H9 (cell line): ENCODE measurements at regions not wholly inside any gene's neighbourhood (a gene's known extent, or its start where the extent isn't known, plus 50 kb on each side); places are given as distances from the start of the nearest gene placed in this dataset.
"Not testable (repeated sequence)": the region's sequence is repeated elsewhere in the genome, so short reads cannot be mapped to it uniquely, and the experiment has no call there.

ENCODE experiments used
- DNase-seq: peaks from one replicate; pipeline ENCODE4 v3.0.0-alpha.2; 2017
- H2AFZ ChIP-seq: one replicate; pipeline ENCODE4 v1.6.1; 2013; ENCODE audit warnings: mild to moderate bottlenecking, low read length, control low read depth, moderate library complexity
- H2AK5ac ChIP-seq: 2 replicates; pipeline ENCODE4 v1.6.1; 2013; ENCODE audit warnings: low read length, control low read depth, mixed read lengths; ENCODE audit not compliant: insufficient read length
- H2BK120ac ChIP-seq: one replicate; pipeline ENCODE4 v1.6.1; 2013; ENCODE audit warnings: low read depth, mild to moderate bottlenecking, low read length, control low read depth, inconsistent platforms; ENCODE audit not compliant: poor library complexity, severe bottlenecking
- H2BK12ac ChIP-seq: 2 replicates; pipeline ENCODE4 v1.6.1; 2013; ENCODE audit warnings: low read length, control low read depth, mixed read lengths, low read depth; ENCODE audit not compliant: insufficient read length
- H2BK15ac ChIP-seq: 2 replicates; pipeline ENCODE4 v1.6.1; 2013; ENCODE audit warnings: low read depth, low read length, control low read depth
- H2BK20ac ChIP-seq: one replicate; pipeline ENCODE4 v1.6.1; 2013; ENCODE audit warnings: low read depth, mild to moderate bottlenecking, low read length, control low read depth, inconsistent platforms; ENCODE audit not compliant: poor library complexity, severe bottlenecking
- H2BK5ac ChIP-seq: 2 replicates; pipeline ENCODE4 v1.6.1; 2013; ENCODE audit warnings: low read length, control low read depth, mixed read lengths; ENCODE audit not compliant: insufficient read length
- H3K14ac ChIP-seq: 2 replicates; pipeline ENCODE4 v1.6.1; 2013; ENCODE audit warnings: low read length, control low read depth; ENCODE audit not compliant: insufficient read depth
- H3K18ac ChIP-seq: 2 replicates; pipeline ENCODE4 v1.6.1; 2013; ENCODE audit warnings: low read depth, mild to moderate bottlenecking, mixed read lengths, low read length, control low read depth; ENCODE audit not compliant: insufficient read length
- H3K23ac ChIP-seq: 2 replicates; pipeline ENCODE4 v1.6.1; 2013; ENCODE audit warnings: low read length, control low read depth, mixed read lengths, low read depth; ENCODE audit not compliant: insufficient read length
- H3K23me2 ChIP-seq: 2 replicates; pipeline ENCODE4 v1.6.1; 2013; ENCODE audit warnings: low read depth, mild to moderate bottlenecking, mixed read lengths, low read length, control low read depth; ENCODE audit not compliant: insufficient read length, poor library complexity, severe bottlenecking
- H3K27ac ChIP-seq: 2 replicates; pipeline ENCODE4 v1.5.1; 2013; ENCODE audit warnings: low read length, control low read depth, mixed read lengths, low read depth; ENCODE audit not compliant: insufficient read length
- H3K27me3 ChIP-seq: 2 replicates; pipeline ENCODE4 v1.6.1; 2013; ENCODE audit warnings: low read length, control low read depth, inconsistent platforms; ENCODE audit not compliant: insufficient read depth
- H3K4ac ChIP-seq: 2 replicates; pipeline ENCODE4 v1.6.1; 2013; ENCODE audit warnings: low read depth, mild to moderate bottlenecking, control low read depth, inconsistent platforms, low read length, moderate library complexity
- H3K4me1 ChIP-seq: 2 replicates; pipeline ENCODE4 v1.6.1; 2013; ENCODE audit warnings: low read length, control low read depth, inconsistent platforms; ENCODE audit not compliant: insufficient read depth
- H3K4me2 ChIP-seq: 2 replicates; pipeline ENCODE4 v1.6.1; 2013; ENCODE audit warnings: low read length, control low read depth, mixed read lengths; ENCODE audit not compliant: insufficient read length, insufficient read depth
- H3K56ac ChIP-seq: 2 replicates; pipeline ENCODE4 v1.6.1; 2013; ENCODE audit warnings: low read depth, mild to moderate bottlenecking, mixed read lengths, low read length, control low read depth; ENCODE audit not compliant: insufficient read length
- H3K79me1 ChIP-seq: 2 replicates; pipeline ENCODE4 v1.6.1; 2013; ENCODE audit warnings: low read depth, mild to moderate bottlenecking, moderate library complexity, low read length, control low read depth, inconsistent platforms; ENCODE audit not compliant: insufficient read depth, poor library complexity, severe bottlenecking
- H3K79me2 ChIP-seq: 2 replicates; pipeline ENCODE4 v1.6.1; 2013; ENCODE audit warnings: low read length, control low read depth, inconsistent platforms; ENCODE audit not compliant: insufficient read depth
- H3K9ac ChIP-seq: 2 replicates; pipeline ENCODE4 v1.6.1; 2013; ENCODE audit warnings: low read length, control low read depth, mixed read lengths; ENCODE audit not compliant: insufficient read length; ENCODE audit errors: extremely low read depth
- H3K9me3 ChIP-seq: one replicate; pipeline ENCODE4 v1.6.1; 2013; ENCODE audit warnings: low read depth, low read length, inconsistent platforms; ENCODE audit not compliant: control insufficient read depth
- H3T11ph ChIP-seq: one replicate; pipeline ENCODE4 v1.6.1; 2013; ENCODE audit warnings: mild to moderate bottlenecking, low read length, control low read depth, inconsistent platforms
- H4K20me1 ChIP-seq: one replicate; pipeline ENCODE4 v1.6.1; 2013; ENCODE audit not compliant: control insufficient read depth, insufficient read length, insufficient read depth
- H4K5ac ChIP-seq: 2 replicates; pipeline ENCODE4 v1.6.1; 2013; ENCODE audit warnings: low read depth, mild to moderate bottlenecking, mixed read lengths, low read length, control low read depth; ENCODE audit not compliant: insufficient read length
- H4K8ac ChIP-seq: replicated peaks from 2 replicates; pipeline ENCODE4 v1.6.1; 2013; ENCODE audit warnings: low read length, control low read depth, mixed read lengths, low read depth; ENCODE audit not compliant: insufficient read length
- H4K91ac ChIP-seq: 2 replicates; pipeline ENCODE4 v1.6.1; 2013; ENCODE audit warnings: low read depth, mild to moderate bottlenecking, moderate library complexity, mixed read lengths, low read length, control low read depth; ENCODE audit not compliant: insufficient read length
- H3K27ac Mint-ChIP-seq, 3 experiments: 2 replicates in 2 of 3; 3 replicates in 1 of 3; pipeline ENCODE4 v1.8.0; 2020 to 2021; ENCODE audit warnings: mixed read lengths in 3 of 3, mild to moderate bottlenecking in 1 of 3, moderate library complexity in 1 of 3
- H3K27me3 Mint-ChIP-seq: 2 replicates; pipeline ENCODE4 v1.8.0; 2021; ENCODE audit warnings: low read depth, mild to moderate bottlenecking, moderate library complexity, mixed read lengths
- H3K36me3 Mint-ChIP-seq, 3 experiments: 2 replicates in 2 of 3; 3 replicates in 1 of 3; pipeline ENCODE4 v1.8.0; 2020 to 2021; ENCODE audit warnings: low read depth in 3 of 3, mixed read lengths in 3 of 3; ENCODE audit not compliant: insufficient read depth in 1 of 3
- H3K4me1 Mint-ChIP-seq, 2 experiments: 2 replicates each; pipeline ENCODE4 v1.8.0; 2020; ENCODE audit warnings: mixed read lengths in 2 of 2
- H3K4me3 Mint-ChIP-seq, 2 experiments: 2 replicates in 1 of 2; 3 replicates in 1 of 2; pipeline ENCODE4 v1.8.0; 2020 to 2021; ENCODE audit warnings: mild to moderate bottlenecking in 2 of 2, mixed read lengths in 2 of 2, moderate library complexity in 1 of 2
- H3K9me3 Mint-ChIP-seq, 2 experiments: 2 replicates in 1 of 2; 3 replicates in 1 of 2; pipeline ENCODE4 v1.8.0; 2020; ENCODE audit warnings: mild to moderate bottlenecking in 2 of 2, mixed read lengths in 2 of 2, moderate library complexity in 1 of 2
- CTCF ChIP-seq: fragments of 200-600 bp; sonication (generic); conservative IDR thresholded peaks from 3 replicates; pipeline ENCODE4 v1.8.0; 2021; ENCODE audit warnings: antibody characterized with exemption, mild to moderate bottlenecking
- WGBS: extraction: QIAGEN DNeasy Blood & Tissue Kit; methylation state at CpG from one replicate; pipeline ENCODE4 v1.1.7; 2013; ENCODE audit warnings: missing lambda C conversion rate, low lambda C conversion rate, mixed read lengths; ENCODE audit not compliant: insufficient read length; ENCODE audit errors: extremely low coverage; 5-methylcytosine and 5-hydroxymethylcytosine counted together

GRCh38 chr22:25348391-25348790, 129.0 kb downstream of the CRYBB2 start:
- no peak overlapping the region for H3T11ph ChIP-seq
- Mint-ChIP-seq H3K36me3 (peaks cover 28 to 60% (median 58%) of the 10 kb centered on the region in 3 experiments), H3K4me3 (no peak overlapping the region)

GRCh38 chr22:25348996-25349395, 129.6 kb downstream of the CRYBB2 start:
- H4K20me1 ChIP-seq, H3K14ac ChIP-seq, H4K8ac ChIP-seq, H3K9me3 ChIP-seq, H2BK20ac ChIP-seq, H3K23ac ChIP-seq, H3K79me2 ChIP-seq, H3K27ac Mint-ChIP-seq, H3K9ac ChIP-seq, H3T11ph ChIP-seq, DNase-seq, H3K27me3 Mint-ChIP-seq, H2AK5ac ChIP-seq, H3K56ac ChIP-seq, H3K4me3 Mint-ChIP-seq, H3K4me2 ChIP-seq, H3K27ac ChIP-seq, H3K4me1 Mint-ChIP-seq, H2BK5ac ChIP-seq, H2BK15ac ChIP-seq, H2BK12ac ChIP-seq, H3K23me2 ChIP-seq, H2BK120ac ChIP-seq, H3K4ac ChIP-seq, H3K27me3 ChIP-seq, H3K4me1 ChIP-seq, H3K79me1 ChIP-seq, H2AFZ ChIP-seq, H4K5ac ChIP-seq, H3K18ac ChIP-seq, H4K91ac ChIP-seq: not testable (repeated sequence)
- Mint-ChIP-seq H3K36me3 (peaks cover 28 to 60% (median 58%) of the 10 kb centered on the region in 3 experiments), H3K9me3 (peaks cover 15 to 23% of the 10 kb centered on the region in 2 experiments)
- WGBS: no CpG with 5 or more reads among the region's 5 CpGs

More at GRCh38 chr22:25348391-25348790, 129.0 kb downstream of the CRYBB2 start:
- Histone ChIP-seq H3K23me2 (no peaks in the 10 kb centered on the region), H3K56ac (no peak overlapping the region), H2BK20ac (no peak overlapping the region), H4K5ac (no peak overlapping the region), H3K79me1 (no peaks in the 10 kb centered on the region), H2BK15ac (no peak overlapping the region), H3K27me3 (no peaks in the 10 kb centered on the region), H2BK12ac (no peak overlapping the region), H4K20me1 (no peaks in the 10 kb centered on the region), H2AFZ (no peak overlapping the region), H2BK120ac (no peak overlapping the region), H3K4me1 (no peaks in the 10 kb centered on the region), H3K4me2 (no peak overlapping the region), H4K91ac (no peak overlapping the region), H3K23ac (no peak overlapping the region), H3K9ac (no peak overlapping the region), H4K8ac (no peak overlapping the region), H3K18ac (no peak overlapping the region), H2BK5ac (no peak overlapping the region), H3K4ac (no peak overlapping the region), H3K14ac (no peak overlapping the region), H3K79me2 (no peaks in the 10 kb centered on the region), H2AK5ac (no peak overlapping the region), H3K27ac (no peak overlapping the region), H3K9me3 (peaks cover 8% of the 10 kb centered on the region)
- DNase-seq: no peak
- no peak overlapping the region for H3K27ac Mint-ChIP-seq
- peaks cover 6% of the 10 kb centered on the region for H3K27me3 Mint-ChIP-seq
- no peak for TF ChIP-seq CTCF
- no CpG with 5 or more reads among the region's 2 CpGs for WGBS
- peaks cover 20 to 29% of the 10 kb centered on the region in 2 experiments for H3K9me3 Mint-ChIP-seq
- no peaks in the 10 kb centered on the region for H3K4me1 Mint-ChIP-seq
